K562 (cell line): ENCODE measurements at regions not wholly inside any gene's neighbourhood (a gene's known extent, or its start where the extent isn't known, plus 50 kb on each side); places are given as distances from the start of the nearest gene placed in this dataset.

Source experiments
- ATAC-seq: fragments of 200-7000 bp; cut with Tn5 transposase; 3 replicates; pipeline ENCODE4 v1.9.1; 2020; ENCODE audit warnings: moderate library complexity
- BruUV-seq: library from RNA; stranded (reverse); fragments of 400-500 nt; replicated peaks from 2 replicates; lab custom pipeline; 2021; lab: Mats Ljungman, UMichigan
- CTCF ChIA-PET: fragments of 300-600 bp; formaldehyde crosslinking; extraction: SDS; loops from one replicate; lab custom pipeline; 2021; ENCODE audit warnings: low intra/inter-chr PET ratio; lab: Yijun Ruan, JAX
- POLR2A ChIA-PET: fragments of 300-600, 350-650 bp; sonication (Branson Sonifier 250); formaldehyde crosslinking; extraction: SDS; loops from one replicate; lab custom pipeline; 2021; ENCODE audit warnings: antibody characterized with exemption, inconsistent platforms; lab: Yijun Ruan, JAX
- DNase-seq, 4 experiments: peaks; one replicate each; pipeline versions ENCODE4 v3.0.0 to v3.0.0-alpha.2; 2011 to 2018; ENCODE audit warnings: low spot score in 3 of 4, mixed read lengths in 3 of 4; ENCODE audit errors: extremely low read depth in 1 of 4
- FAIRE-seq: peaks from 2 replicates; lab custom pipeline; 2011; peaks lifted over from hg19 to GRCh38; lab: Jason Lieb, UNC
- H2AFZ ChIP-seq: 2 replicates; pipeline ENCODE4 v1.6.0; 2011; ENCODE audit warnings: low read depth, low read length, control low read depth, inconsistent platforms
- H3K27ac ChIP-seq: fragments of 200-600 bp; 3 replicates; pipeline ENCODE4 v1.8.0; 2011; ENCODE audit warnings: low read depth, mild to moderate bottlenecking, control low read depth, inconsistent platforms, low read length, moderate library complexity, mixed read lengths; ENCODE audit errors: extremely low read depth
- H3K27me3 ChIP-seq, 2 experiments: fragments of 300-600 bp in 1 of 2; 2 replicates in 1 of 2; 3 replicates in 1 of 2; pipeline versions ENCODE4 v1.6.0 to v1.8.0; 2011; ENCODE audit warnings: inconsistent platforms in 2 of 2, low read length in 2 of 2, mild to moderate bottlenecking in 1 of 2, mixed read lengths in 1 of 2, moderate library complexity in 1 of 2; ENCODE audit not compliant: control insufficient read depth in 2 of 2, insufficient read depth in 2 of 2
- H3K36me3 ChIP-seq: fragments of 300-600 bp; 3 replicates; pipeline ENCODE4 v1.8.0; 2011; ENCODE audit warnings: mild to moderate bottlenecking, low read length, inconsistent platforms; ENCODE audit not compliant: control insufficient read depth, insufficient read depth
- H3K4me1 ChIP-seq, 2 experiments: fragments of 200-600 bp in 1 of 2; replicated peaks in 1 of 2; 2 replicates in 1 of 2; 3 replicates in 1 of 2; pipeline versions ENCODE4 v1.5.1 to v1.8.0; 2011; ENCODE audit warnings: inconsistent platforms in 2 of 2, low read length in 2 of 2, mild to moderate bottlenecking in 1 of 2, mixed read lengths in 1 of 2, moderate library complexity in 1 of 2; ENCODE audit not compliant: control insufficient read depth in 2 of 2, insufficient read depth in 2 of 2
- H3K4me2 ChIP-seq: 2 replicates; pipeline ENCODE4 v1.6.1; 2011; ENCODE audit warnings: low read length, control low read depth, inconsistent platforms, mixed read lengths; ENCODE audit not compliant: insufficient read depth
- H3K4me3 ChIP-seq: fragments of 200-600 bp; sonication (generic), shearing (Covaris generic); 2 replicates; pipeline ENCODE4 v1.5.1; 2016; ENCODE audit warnings: control low read depth, inconsistent platforms
- H3K79me2 ChIP-seq: fragments of 200-600 bp; 3 replicates; pipeline ENCODE4 v1.8.0; 2011; ENCODE audit warnings: low read length, inconsistent platforms; ENCODE audit not compliant: control insufficient read depth, insufficient read depth
- H3K9ac ChIP-seq, 2 experiments: 2 replicates each; pipeline versions ENCODE4 v1.6.0 to v1.6.1; 2011; ENCODE audit warnings: low read depth in 2 of 2, low read length in 2 of 2, control low read depth in 1 of 2, inconsistent platforms in 1 of 2, mild to moderate bottlenecking in 1 of 2, mixed read lengths in 1 of 2; ENCODE audit not compliant: insufficient read depth in 1 of 2
- H3K9me1 ChIP-seq: one replicate; pipeline ENCODE4 v1.6.0; 2011; ENCODE audit warnings: inconsistent platforms, mild to moderate bottlenecking, low read length, moderate library complexity; ENCODE audit not compliant: control insufficient read depth, insufficient read depth
- H3K9me3 ChIP-seq: replicated peaks from 2 replicates; pipeline ENCODE4 v1.5.1; 2011; ENCODE audit warnings: low read depth, low read length, inconsistent platforms; ENCODE audit not compliant: control insufficient read depth, insufficient read depth
- H4K20me1 ChIP-seq: replicated peaks from 2 replicates; pipeline ENCODE4 v1.6.1; 2011; ENCODE audit warnings: low read length, inconsistent platforms, mixed read lengths; ENCODE audit not compliant: control insufficient read depth, insufficient read depth
- ESRRA ChIP-seq: fragments of 450-650 bp; IDR thresholded peaks from 2 replicates; pipeline ENCODE4 v1.6.1; 2014; ENCODE audit warnings: low read depth, mild to moderate bottlenecking, moderate library complexity, borderline replicate concordance
- EWSR1 ChIP-seq: fragments of 450-650 bp; IDR thresholded peaks from 2 replicates; pipeline ENCODE4 v1.6.1; 2018; ENCODE audit warnings: borderline replicate concordance, mild to moderate bottlenecking, low read depth, moderate library complexity; ENCODE audit not compliant: partially characterized antibody
- GATAD2B ChIP-seq: fragments of 450-650 bp; IDR thresholded peaks from 2 replicates; pipeline ENCODE4 v1.6.1; 2017; ENCODE audit warnings: mild to moderate bottlenecking, borderline replicate concordance
- HNRNPH1 ChIP-seq: fragments of 200-400 bp; formaldehyde crosslinking; optimal IDR thresholded peaks from 2 replicates; pipeline ENCODE3; 2017; ENCODE audit warnings: low read depth, mild to moderate bottlenecking, low read length, moderate library complexity
- KDM2B ChIP-seq: fragments of 250-450 bp; sonication (Bioruptor Pico); IDR thresholded peaks from 2 replicates; pipeline ENCODE4 v1.8.0; 2021; ENCODE audit warnings: mild to moderate bottlenecking, moderate library complexity
- MEF2A ChIP-seq: IDR thresholded peaks from 2 replicates; pipeline ENCODE4 v1.6.1; 2011; ENCODE audit warnings: low read depth, mild to moderate bottlenecking, low read length, moderate library complexity; ENCODE audit not compliant: control insufficient read depth
- MTA3 ChIP-seq: fragments of 450-650 bp; formaldehyde crosslinking; IDR thresholded peaks from 2 replicates; pipeline ENCODE4 v1.6.1; 2017; ENCODE audit warnings: mild to moderate bottlenecking, borderline replicate concordance
- NUFIP1 ChIP-seq: fragments of 450-650 bp; IDR thresholded peaks from 2 replicates; pipeline ENCODE4 v1.6.1; 2018; ENCODE audit not compliant: partially characterized antibody
- SMARCA4 ChIP-seq: fragments of 450-650 bp; IDR thresholded peaks from 2 replicates; pipeline ENCODE4 v1.6.1; 2016
- SREBF1 ChIP-seq: fragments of 150-350 bp; IDR thresholded peaks from 2 replicates; pipeline ENCODE4 v1.6.1; 2014; ENCODE audit warnings: antibody characterized with exemption, low read depth, low read length, borderline replicate concordance
- U2AF1 ChIP-seq: fragments of 200-400 bp; formaldehyde crosslinking; optimal IDR thresholded peaks from 2 replicates; pipeline ENCODE3; 2017; ENCODE audit warnings: mild to moderate bottlenecking, low read depth, low read length, moderate library complexity
- USF1 ChIP-seq: sonication (generic); formaldehyde crosslinking; IDR thresholded peaks from 2 replicates; pipeline ENCODE4 v1.9.0; 2022; ENCODE audit warnings: mild to moderate bottlenecking, missing genetic modification reagents
- XRCC5 ChIP-seq: fragments of 200-400 bp; formaldehyde crosslinking; IDR thresholded peaks from 2 replicates; pipeline ENCODE4 v1.6.1; 2017; ENCODE audit warnings: low read depth, mild to moderate bottlenecking, low read length
- WGBS: fragments of 100-300 bp; shearing (Covaris generic); methylation state at CpG from one replicate; pipeline ENCODE4 v1.1.6; 2016; ENCODE audit warnings: low coverage, mixed read lengths; ENCODE audit not compliant: insufficient coverage; ENCODE audit errors: missing lambda C conversion rate; 5-methylcytosine and 5-hydroxymethylcytosine counted together
- in situ Hi-C: fragments of 300-500 bp; cut with MboI; formaldehyde crosslinking; loops from 4 replicates; pipeline ENCODE4 v1.15.0; 2018; ENCODE audit warnings: inconsistent platforms, mixed read lengths
- intact Hi-C: fragments of 100-400 bp; cut with micrococcal nuclease; formaldehyde crosslinking; loops from 2 replicates; pipeline ENCODE4 v1.14.2; 2022

GRCh38 chr6:14618759-14619418 lies 501.3 kb downstream of the CD83 start (continued):
- peak; percentile 92 for TF ChIP-seq USF1 (CRISPR knock-in tag)
- TF ChIP-seq GATAD2B: peak; percentile 77
- no peak for TF ChIP-seq SREBF1
- no peak for TF ChIP-seq KDM2B (CRISPR knock-in tag)
- TF ChIP-seq U2AF1: no peak
- TF ChIP-seq SMARCA4: peak; percentile 85

GRCh38 chr6:14619419-14619781 lies 501.8 kb downstream of the CD83 start:
- H2AFZ ChIP-seq: peak overlapping the region; percentile 78; the same call in 1 of the 2 replicates
- 0 out of 2 replicates have a peak, but pooled peaks cover 2% of the 10 kb centered on the region for H3K9me3 ChIP-seq
- DNase-seq: peak in 1 of 4 experiments; percentile 24
- no peak for TF ChIP-seq XRCC5
- TF ChIP-seq HNRNPH1: no peak
- no peak for TF ChIP-seq MEF2A
- peak; percentile 87 for TF ChIP-seq ESRRA
- no peak for TF ChIP-seq NUFIP1
- no peak for TF ChIP-seq EWSR1
- TF ChIP-seq MTA3: no peak
- no peaks in the 10 kb centered on the region for H3K36me3 ChIP-seq
- WGBS: 39% methylated on average over 7 of the region's 7 CpGs
- H4K20me1 ChIP-seq: no peaks in the 10 kb centered on the region
- peak overlapping the region in 1 of 2 experiments; percentile 33; a peak in 1 of 4 replicates for H3K9ac ChIP-seq
- no peak for ATAC-seq
- in situ Hi-C loops (no loop called here), intact Hi-C loops (no loop called here)
- ChIA-PET CTCF (no interaction called here), POLR2A (interaction anchor here (0.6 to 1.1 kb wide), 4 partner anchors 17 to 271 kb away, joined by 3 to 4 read pairs (median 3); no protein-coding TSS in a partner anchor)
- H3K4me1 ChIP-seq: peaks cover 25 to 27% of the 10 kb centered on the region in 2 experiments; a peak in 4 of 5 replicates
- no peaks in the 10 kb centered on the region for H3K27me3 ChIP-seq
- no peaks in the 10 kb centered on the region for H3K9me1 ChIP-seq
- BruUV-seq: no TSS peak
- no peak overlapping the region for H3K4me3 ChIP-seq
- H3K27ac ChIP-seq: no peak overlapping the region; the same call in 2 of the 3 replicates
- no peaks in the 10 kb centered on the region for H3K79me2 ChIP-seq
- peak overlapping the region; percentile 77; the same call in 1 of the 2 replicates for H3K4me2 ChIP-seq
- FAIRE-seq: no peak
